Amniotic epithelial cell (primary cell): ENCODE measurements at regions not wholly inside any gene's neighbourhood (a gene's known extent, or its start where the extent isn't known, plus 50 kb on each side); places are given as distances from the start of the nearest gene placed in this dataset.
"Not testable (repeated sequence)": the region's sequence is repeated elsewhere in the genome, so short reads cannot be mapped to it uniquely, and the experiment has no call there.

Experiments used
- DNase-seq: peaks from one replicate; pipeline ENCODE4 v3.0.0-alpha.2; 2010; ENCODE audit warnings: low read depth

- DNase-seq, result not testable (repeated sequence)
Observed at GRCh38 chr1:25171013-25171412, 61.3 kb downstream of the SYF2 start.

DNA sequence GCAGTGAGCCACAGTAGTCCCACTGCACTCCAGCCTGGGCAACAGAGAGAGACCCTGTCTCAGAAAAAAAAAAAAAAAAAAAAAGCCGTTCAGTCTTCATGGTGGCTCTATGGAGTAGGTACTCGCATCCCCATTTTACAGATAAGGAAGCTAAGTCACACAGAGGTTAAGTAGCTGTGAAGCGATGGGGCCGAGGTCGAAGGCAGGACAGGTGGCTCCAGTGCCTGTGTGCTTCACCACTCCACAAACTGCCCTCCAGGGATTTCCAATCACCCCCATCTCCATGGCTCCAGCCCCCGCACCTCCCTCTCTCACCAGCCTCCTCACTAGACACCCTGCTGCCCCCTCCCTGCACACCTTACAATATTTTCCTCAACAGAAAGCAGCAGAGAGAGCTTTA lies 61.9 kb downstream of the SYF2 start:
- no peak for DNase-seq

- DNase-seq, result no peak
Observed at GRCh38 chr1:25169610-25170009, 62.7 kb downstream of the SYF2 start.

DNA sequence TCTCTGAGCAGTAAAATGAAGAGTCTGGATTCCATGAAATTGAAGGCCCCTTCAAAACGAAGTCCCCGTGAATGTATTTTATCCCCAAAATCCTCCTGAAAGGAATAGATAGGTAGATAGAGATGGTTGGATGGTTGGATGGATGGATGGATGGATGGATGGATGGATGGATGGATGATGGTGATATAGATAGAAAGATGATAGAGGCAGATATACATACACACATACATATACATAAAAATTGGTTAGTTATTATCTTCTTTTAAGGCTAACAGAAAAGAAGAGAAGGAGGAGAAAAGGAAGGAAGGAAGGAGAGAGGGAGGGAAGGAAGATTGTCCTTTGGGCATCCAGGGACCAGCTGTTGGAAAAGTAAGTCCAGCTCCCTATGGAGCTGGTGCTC lies 63.1 kb downstream of the SYF2 start:
- no peak for DNase-seq

GRCh38 chr1:25168193-25169071 lies 63.9 kb downstream of the SYF2 start:
- no peak for DNase-seq

DNA sequence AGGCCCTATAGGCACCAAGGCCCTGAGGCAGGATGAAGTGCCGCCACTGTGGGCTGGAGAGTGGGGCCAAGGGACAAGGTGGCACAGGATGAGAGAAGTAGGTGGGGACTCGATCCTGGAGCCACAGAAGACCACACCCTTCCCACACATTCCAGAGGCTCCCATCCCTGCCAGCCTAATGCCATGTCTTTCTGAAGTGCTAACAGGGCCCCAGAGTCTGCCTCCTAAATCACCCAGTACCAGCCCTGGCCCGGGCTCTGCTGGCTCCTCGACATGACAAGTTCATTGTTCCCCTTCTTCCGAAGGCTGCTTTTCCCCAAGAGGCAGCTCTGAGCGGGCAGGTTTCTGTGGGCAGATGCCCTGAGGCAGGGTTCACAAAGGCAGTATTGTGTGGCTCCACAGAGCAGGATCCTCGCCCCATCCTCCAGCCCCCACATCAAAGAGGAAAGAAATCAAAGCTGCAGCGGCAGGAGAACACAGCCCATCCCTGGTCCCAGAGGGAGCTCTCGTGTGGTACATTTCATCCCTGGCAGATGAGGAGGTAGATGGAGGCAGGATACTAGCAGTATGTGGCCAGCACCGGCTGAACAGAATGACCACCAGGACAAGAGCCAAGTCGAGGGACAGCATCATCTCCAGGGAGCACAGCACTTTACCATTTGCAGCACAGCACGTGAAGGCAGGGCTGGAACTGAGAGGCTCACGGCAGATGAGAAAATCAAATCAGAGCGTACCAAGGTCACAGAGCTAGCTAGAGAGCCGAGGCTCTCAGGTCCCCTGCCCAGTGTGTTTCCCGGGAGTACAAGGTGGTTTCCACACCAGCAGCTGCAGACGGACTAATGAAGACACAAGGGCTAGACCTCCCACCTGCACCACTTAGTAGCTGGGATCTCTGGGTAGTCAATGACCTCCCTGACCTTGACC lies 64.8 kb downstream of the SYF2 start:
- DNase-seq, result no peak

DNA sequence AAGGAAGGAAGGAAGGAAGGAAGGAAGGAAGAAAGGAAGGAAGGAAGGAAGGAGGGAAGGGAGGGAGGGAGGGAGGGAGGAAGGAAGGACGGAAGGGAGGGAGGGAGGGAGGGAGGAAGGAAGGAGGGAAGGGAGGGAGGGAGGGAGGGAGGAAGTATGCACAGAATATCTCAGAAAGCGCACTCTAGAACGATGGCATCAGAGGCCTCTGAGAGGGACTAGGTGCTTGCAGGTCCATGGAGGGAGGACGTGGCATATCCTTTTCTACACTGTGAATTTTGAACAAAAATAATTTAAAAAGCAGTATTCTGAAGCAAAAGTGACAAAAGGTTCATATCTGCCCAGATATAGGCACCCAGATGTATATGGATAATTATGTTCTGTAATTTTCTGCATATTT lies 65.5 kb downstream of the SYF2 start:
- DNase-seq, result no peak

DNA sequence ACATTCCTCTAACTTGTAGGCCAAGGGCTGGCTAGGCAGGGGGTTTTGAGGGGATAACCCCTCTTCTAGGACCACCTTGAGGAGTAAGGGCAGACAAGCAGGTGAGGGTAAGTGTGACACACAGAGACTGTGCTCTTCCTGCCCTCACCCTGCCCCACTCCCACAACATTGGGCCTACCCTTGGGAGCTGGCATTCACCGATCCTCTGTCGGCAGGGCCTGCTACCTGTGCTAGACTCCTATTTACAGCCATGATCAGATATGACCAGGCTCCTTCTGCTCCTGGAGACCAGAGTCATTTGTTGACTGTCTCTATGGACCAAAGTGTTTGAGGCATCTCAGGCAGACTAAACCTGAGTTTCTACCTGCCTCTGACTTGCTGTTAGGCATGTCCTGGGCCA lies 68.3 kb downstream of the SYF2 start:
- DNase-seq, result no peak

- no peak for DNase-seq
Observed at GRCh38 chr1:25161981-25162380, 70.3 kb downstream of the SYF2 start.

DNA sequence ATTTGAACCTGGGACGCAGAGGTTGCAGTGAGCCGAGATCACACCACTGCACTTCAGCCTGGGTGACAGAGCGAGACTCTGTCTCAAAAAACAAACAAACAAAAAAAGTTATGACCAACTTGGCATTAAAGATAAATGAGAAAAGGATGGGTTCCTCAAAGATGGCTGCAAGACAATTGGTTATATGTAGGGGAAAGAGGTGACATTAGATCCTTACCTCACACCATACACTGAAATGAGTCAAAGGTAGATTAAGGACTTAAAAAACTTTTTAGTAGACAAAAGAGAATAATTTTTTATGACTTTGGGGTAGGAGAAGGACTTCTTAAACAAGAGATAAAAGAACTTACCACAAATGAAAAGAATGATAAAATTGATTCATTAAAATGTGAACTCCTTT lies 74.5 kb downstream of the SYF2 start:
- DNase-seq, result no peak

DNA sequence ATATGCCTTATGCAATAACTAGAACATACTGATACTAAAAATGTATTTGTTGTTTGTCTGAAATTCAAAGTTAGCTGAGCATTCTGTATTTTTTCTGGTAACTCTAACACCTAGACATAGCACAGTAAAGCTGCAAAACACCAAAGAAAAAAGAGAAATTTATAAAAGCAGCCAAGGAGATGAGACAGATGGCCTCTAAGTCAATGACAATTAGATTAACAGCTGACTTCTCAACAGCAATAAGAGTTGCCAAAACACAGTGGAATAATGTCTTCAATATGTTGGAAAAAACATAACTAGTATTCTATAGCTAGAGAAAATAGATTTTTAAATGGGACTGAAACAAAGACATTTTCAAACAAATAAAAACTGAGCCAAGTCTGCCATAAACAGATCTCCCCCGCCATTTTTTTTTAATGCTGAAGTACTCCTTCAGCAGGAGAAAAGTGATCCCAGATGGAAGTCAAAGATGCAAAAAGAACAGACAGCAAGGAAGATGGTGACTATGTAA lies 81.3 kb downstream of the SYF2 start:
- DNase-seq, result no peak

GRCh38 chr1:25148673-25149300 lies 83.5 kb downstream of the SYF2 start:
- DNase-seq, result peak; percentile 13

DNA sequence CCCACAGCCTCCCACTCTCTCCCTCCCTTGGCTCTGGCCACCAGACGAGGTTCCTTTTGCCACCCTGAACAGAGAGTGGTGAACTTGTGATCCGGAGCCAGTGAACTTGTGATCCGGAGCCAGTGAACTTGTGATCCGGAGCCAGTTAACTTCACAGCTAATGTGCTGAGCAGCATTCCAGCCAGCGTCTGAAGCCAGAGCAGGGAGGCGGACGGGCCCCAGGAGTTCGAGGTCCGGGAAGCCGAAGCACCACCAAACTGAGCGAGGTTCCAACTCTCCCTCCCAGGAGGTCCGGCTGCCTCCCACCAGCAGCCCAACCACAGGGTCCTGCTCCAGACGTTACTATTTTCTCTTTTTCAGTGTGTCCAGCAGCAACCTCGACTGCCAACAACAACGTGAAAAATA lies 85.8 kb downstream of the SYF2 start:
- DNase-seq, result no peak

- DNase-seq, result no peak
Observed at GRCh38 chr1:25145775-25146393, 86.4 kb downstream of the SYF2 start.

DNA sequence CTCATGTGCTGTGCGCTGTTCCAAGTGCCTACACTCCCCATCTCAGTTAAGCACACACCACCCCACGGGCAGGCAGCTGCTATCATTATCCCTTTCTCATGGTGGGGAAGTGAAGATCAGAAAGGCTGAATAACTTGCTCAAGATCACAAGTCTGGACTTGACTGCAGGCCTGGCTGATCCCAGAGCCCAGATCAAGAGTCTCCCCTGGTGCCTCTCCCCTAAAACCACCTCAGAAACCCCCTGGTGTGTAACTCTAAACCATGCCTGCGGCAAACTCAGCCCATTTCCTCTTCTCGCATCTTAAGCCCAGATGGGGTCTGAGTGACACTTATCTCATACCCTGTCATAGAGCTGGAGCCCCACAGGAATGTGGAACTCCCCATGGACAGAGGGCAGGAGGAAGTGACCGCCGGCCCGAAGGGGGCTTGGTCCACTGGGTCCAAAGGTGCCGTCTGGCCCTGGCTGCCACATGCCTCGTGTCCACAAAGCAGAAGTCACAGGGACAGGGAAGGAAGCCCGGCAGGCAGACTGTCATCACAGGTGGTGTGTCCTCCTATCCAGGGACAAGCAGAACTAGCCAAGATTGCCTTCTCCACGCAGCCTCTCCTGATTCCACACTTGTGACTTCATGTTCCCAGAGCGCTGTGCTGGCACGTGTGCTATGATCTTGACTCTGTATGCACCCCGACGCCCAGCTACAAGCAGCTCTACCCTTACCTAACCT lies 92.1 kb downstream of the SYF2 start:
- DNase-seq, result no peak

GRCh38 chr1:25137521-25138395 lies 94.5 kb downstream of the SYF2 start:
- DNase-seq, result no peak

DNA sequence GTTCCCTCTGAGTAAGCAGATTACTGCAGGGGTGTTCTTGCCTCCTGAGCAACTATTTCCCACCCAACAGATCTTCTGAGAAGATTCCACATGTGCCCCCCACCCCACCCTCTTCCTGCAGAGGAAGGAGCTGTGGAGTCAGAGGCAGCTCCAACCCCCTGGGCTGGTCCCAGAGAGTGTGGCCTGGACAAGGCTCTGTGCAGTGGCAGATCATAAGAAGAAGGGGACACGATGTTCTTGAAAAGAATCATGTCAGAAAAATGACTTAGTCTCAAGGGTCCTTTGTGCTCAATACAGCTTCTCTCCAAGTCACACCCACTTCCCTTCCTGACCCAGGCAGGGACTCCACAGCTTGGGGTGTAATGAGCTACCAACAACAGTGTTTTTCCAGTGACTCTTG lies 95.2 kb downstream of the SYF2 start:
- no peak for DNase-seq

DNA sequence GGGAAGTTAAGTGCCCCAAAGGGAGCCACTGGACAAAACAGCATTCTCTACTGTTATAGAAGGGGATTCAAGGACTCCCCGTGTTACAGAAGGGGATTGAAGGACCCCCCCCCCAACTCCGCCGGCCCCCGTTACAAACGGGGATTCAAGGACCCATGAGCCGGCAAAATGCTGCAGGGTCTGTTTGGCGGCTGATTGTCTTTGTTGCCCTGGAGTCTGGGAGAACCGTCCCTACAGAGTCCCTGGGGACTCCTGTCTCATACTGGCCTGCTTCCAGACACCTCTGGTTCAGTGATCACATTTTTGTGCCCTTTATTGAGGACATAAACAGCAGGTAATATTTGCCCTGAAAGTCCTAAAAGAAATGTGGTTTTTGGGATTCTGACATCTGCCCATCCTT lies 96.4 kb downstream of the SYF2 start:
- no peak for DNase-seq

DNA sequence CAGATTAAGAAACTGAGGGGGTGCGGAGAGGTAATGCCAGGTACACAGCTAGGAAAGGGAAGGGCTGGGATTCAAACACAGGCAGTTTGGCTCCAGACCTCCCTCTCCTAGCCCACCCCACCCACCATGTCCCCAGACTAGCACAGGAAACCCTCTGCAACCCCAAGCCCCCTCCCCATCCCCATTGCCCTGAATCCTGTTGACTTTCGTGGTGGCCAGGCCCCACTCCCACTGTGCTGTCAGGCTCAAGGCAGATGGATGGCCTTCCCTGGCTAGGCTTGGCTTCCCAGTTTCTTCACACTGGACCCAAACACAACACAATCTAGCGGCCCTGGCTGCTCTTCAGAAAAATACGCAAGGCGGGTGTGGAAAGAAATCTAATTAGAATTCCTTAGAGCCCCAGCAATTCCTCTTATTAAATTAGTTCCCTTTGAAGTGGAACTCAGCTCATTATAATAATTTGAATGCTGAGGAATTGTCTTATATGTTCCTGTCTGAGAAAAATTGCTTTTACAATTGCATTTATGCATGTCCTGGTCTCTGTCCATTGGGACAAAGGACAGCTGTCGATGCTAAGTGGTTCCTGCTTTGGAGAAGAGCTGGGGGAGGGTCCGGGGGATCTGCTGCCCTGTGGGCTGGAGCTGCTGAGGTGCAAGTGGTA lies 97.4 kb downstream of the SYF2 start:
- no peak for DNase-seq

GRCh38 chr1:25134307-25134706 lies 98.0 kb downstream of the SYF2 start:
- DNase-seq, result no peak
